Stimulated activated CD4-positive, alpha-beta T cell treated with anti-CD3 and anti-CD28 coated beads, Interleukin-15, amount 100 ng/mL, for 1 hour (primary cell): ENCODE measurements at regions not wholly inside any gene's neighbourhood (a gene's known extent, or its start where the extent isn't known, plus 50 kb on each side); places are given as distances from the start of the nearest gene placed in this dataset.
A peak's percentile ranks its signal among the peaks of the same experiment; 100 is the strongest.

ENCODE experiments used
- DNase-seq, 2 donors: peaks; one replicate each; pipeline ENCODE4 v3.0.0-alpha.2; 2020; ENCODE audit warnings: low read depth in 1 of 2, low spot score in 1 of 2

- peak; percentile 18 to 37 for DNase-seq
Observed at GRCh38 chr11:86193297-86194095, 51.1 kb upstream of the EED start.

- DNase-seq, result no peak
Observed at GRCh38 chr11:86192519-86193257, 51.9 kb upstream of the EED start.

GRCh38 chr11:86191874-86192273 lies 52.7 kb upstream of the EED start:
- no peak for DNase-seq

GRCh38 chr11:86187027-86187426 lies 57.5 kb upstream of the EED start:
- no peak for DNase-seq

- no peak for DNase-seq
Observed at GRCh38 chr11:86186386-86186785, 58.2 kb upstream of the EED start.

- DNase-seq, result no peak
Observed at GRCh38 chr11:86185381-86185750, 59.2 kb upstream of the EED start.

- DNase-seq, result no peak
Observed at GRCh38 chr11:86184728-86185380, 59.7 kb upstream of the EED start.

- peak in 1 of 2 donors; percentile 9 for DNase-seq
Observed at GRCh38 chr11:86183694-86184093, 60.9 kb upstream of the EED start.

- DNase-seq, result peak; percentile 17 to 22
Observed at GRCh38 chr11:86182976-86183584, 61.5 kb upstream of the EED start.

GRCh38 chr11:86181379-86181778 lies 63.2 kb upstream of the EED start:
- no peak for DNase-seq

GRCh38 chr11:86180851-86181250 lies 63.7 kb upstream of the EED start:
- no peak for DNase-seq

GRCh38 chr11:86180423-86180822 lies 64.1 kb upstream of the EED start:
- DNase-seq, result no peak

GRCh38 chr11:86179646-86180064 lies 64.9 kb upstream of the EED start:
- DNase-seq, result no peak

- no peak for DNase-seq
Observed at GRCh38 chr11:86177302-86177701, 67.3 kb upstream of the EED start.

- DNase-seq, result peak in 1 of 2 donors; percentile 12
Observed at GRCh38 chr11:86176165-86176884, 68.2 kb upstream of the EED start.

GRCh38 chr11:86175626-86176025 lies 68.9 kb upstream of the EED start:
- DNase-seq, result no peak

- no peak for DNase-seq
Observed at GRCh38 chr11:86175191-86175590, 69.4 kb upstream of the EED start.

- DNase-seq, result no peak
Observed at GRCh38 chr11:86174101-86175046, 70.2 kb upstream of the EED start.

- DNase-seq, result no peak
Observed at GRCh38 chr11:86172894-86173293, 71.7 kb upstream of the EED start.

- DNase-seq, result no peak
Observed at GRCh38 chr11:86171627-86172026, 72.9 kb upstream of the EED start.
